HG03565 (cell line): ENCODE measurements at regions not wholly inside any gene's neighbourhood (a gene's known extent, or its start where the extent isn't known, plus 50 kb on each side); places are given as distances from the start of the nearest gene placed in this dataset.
"Not testable (repeated sequence)": the region's sequence is repeated elsewhere in the genome, so short reads cannot be mapped to it uniquely, and the experiment has no call there.

Experiments used
- ATAC-seq: cut with Tn5 transposase; IDR thresholded peaks from one replicate; pipeline ENCODE4 v1.9.1; 2021; ENCODE audit warnings: mild to moderate bottlenecking, moderate library complexity; ENCODE audit not compliant: unreplicated experiment

- ATAC-seq, result no peak
These were observed 225.7 kb upstream of the TENT5A start for GRCh38 chr6:81978230-81978629.

- ATAC-seq, result no peak
These were observed 225.0 kb upstream of the TENT5A start for GRCh38 chr6:81977486-81977885.

GRCh38 chr6:81969814-81970213 is 217.3 kb upstream of the TENT5A start:
- no peak for ATAC-seq

- ATAC-seq, result no peak
These were observed 216.5 kb upstream of the TENT5A start for GRCh38 chr6:81969011-81969410.

GRCh38 chr6:81966968-81967367 is 214.5 kb upstream of the TENT5A start:
- no peak for ATAC-seq

- no peak for ATAC-seq
These were observed 209.7 kb upstream of the TENT5A start for GRCh38 chr6:81962198-81962597.

- ATAC-seq, result peak; percentile 58
These were observed 198.4 kb upstream of the TENT5A start for GRCh38 chr6:81950877-81951276.

GRCh38 chr6:81948861-81949260 is 196.4 kb upstream of the TENT5A start:
- ATAC-seq, result no peak

- ATAC-seq, result not testable (repeated sequence)
These were observed 195.7 kb upstream of the TENT5A start for GRCh38 chr6:81948196-81948595.

- no peak for ATAC-seq
These were observed 192.2 kb upstream of the TENT5A start for GRCh38 chr6:81944661-81945060.

GRCh38 chr6:81942842-81943241 is 190.4 kb upstream of the TENT5A start:
- not testable (repeated sequence) for ATAC-seq

- ATAC-seq, result no peak
These were observed 189.5 kb upstream of the TENT5A start for GRCh38 chr6:81942067-81942370.

- ATAC-seq, result no peak
These were observed 188.0 kb upstream of the TENT5A start for GRCh38 chr6:81940451-81940985.

GRCh38 chr6:81939766-81940165 is 187.3 kb upstream of the TENT5A start:
- ATAC-seq, result no peak

- ATAC-seq, result no peak
These were observed 186.7 kb upstream of the TENT5A start for GRCh38 chr6:81938991-81939732.

GRCh38 chr6:81938014-81938856 is 185.8 kb upstream of the TENT5A start:
- peak; percentile 71 for ATAC-seq

GRCh38 chr6:81937296-81937937 is 184.9 kb upstream of the TENT5A start:
- ATAC-seq, result no peak

- ATAC-seq, result no peak
These were observed 182.5 kb upstream of the TENT5A start for GRCh38 chr6:81934936-81935335.

GRCh38 chr6:81933608-81934051 is 181.1 kb upstream of the TENT5A start:
- ATAC-seq, result no peak

- no peak for ATAC-seq
These were observed 180.6 kb upstream of the TENT5A start for GRCh38 chr6:81933089-81933488.

- not testable (repeated sequence) for ATAC-seq
These were observed 180.0 kb upstream of the TENT5A start for GRCh38 chr6:81932448-81932847.
